HL-60 (cell line): ENCODE measurements at regions not wholly inside any gene's neighbourhood (a gene's known extent, or its start where the extent isn't known, plus 50 kb on each side); places are given as distances from the start of the nearest gene placed in this dataset.
A peak's percentile ranks its signal among the peaks of the same experiment; 100 is the strongest.

Source experiments
- DNase-seq, 2 experiments: peaks; one replicate each; pipeline ENCODE4 v3.0.0-alpha.2; 2010 to 2020; ENCODE audit warnings: low read depth in 1 of 2, low spot score in 1 of 2
- H3K27ac ChIP-seq: fragments of 250-450 bp; sonication (Bioruptor Pico); replicated peaks from 2 replicates; pipeline ENCODE4 v1.5.1; 2020; ENCODE audit warnings: mild to moderate bottlenecking, moderate library complexity
- H3K27me3 ChIP-seq: fragments of 250-450 bp; sonication (Bioruptor Pico); 2 replicates; pipeline ENCODE4 v1.5.1; 2021; ENCODE audit warnings: mild to moderate bottlenecking, moderate library complexity; ENCODE audit not compliant: insufficient read depth, poor library complexity, severe bottlenecking
- H3K4me3 ChIP-seq: replicated peaks from 2 replicates; pipeline ENCODE4 v1.5.1; 2011; ENCODE audit warnings: mild to moderate bottlenecking, control low read depth, low read length; ENCODE audit not compliant: insufficient read depth
- CTCF ChIP-seq: IDR thresholded peaks from one replicate; pipeline ENCODE4 v1.5.1; 2011; ENCODE audit warnings: low read length, control low read depth, inconsistent platforms; ENCODE audit not compliant: insufficient read depth
- GABPA ChIP-seq: IDR thresholded peaks from 2 replicates; pipeline ENCODE4 v1.6.1; 2012; ENCODE audit warnings: low read depth
- POLR2AphosphoS5 ChIP-seq: IDR thresholded peaks from 2 replicates; pipeline ENCODE4 v1.6.1; 2012; ENCODE audit warnings: low read depth
- REST ChIP-seq: IDR thresholded peaks from 2 replicates; pipeline ENCODE4 v1.6.1; 2012; ENCODE audit warnings: low read depth; ENCODE audit not compliant: insufficient replicate concordance
- SPI1 ChIP-seq: IDR thresholded peaks from 2 replicates; pipeline ENCODE4 v1.6.1; 2012; ENCODE audit warnings: low read depth, mild to moderate bottlenecking, borderline replicate concordance

GRCh38 chr2:172230889-172231401 lies 128.2 kb upstream of the DLX2 start:
- Histone ChIP-seq H3K4me3 (no peak overlapping the region), H3K27ac (no peak overlapping the region), H3K27me3 (no peaks in the 10 kb centered on the region)
- TF ChIP-seq GABPA, result no peak
- no peak for TF ChIP-seq CTCF
- no peak for TF ChIP-seq POLR2AphosphoS5
- no peak for TF ChIP-seq SPI1
- TF ChIP-seq REST, result no peak
- DNase-seq, result no peak

- DNase-seq, result no peak
- TF ChIP-seq GABPA, result no peak
- Histone ChIP-seq H3K4me3 (no peak overlapping the region), H3K27me3 (no peaks in the 10 kb centered on the region), H3K27ac (no peak overlapping the region)
Observed at GRCh38 chr2:172231508-172231907, 128.8 kb upstream of the DLX2 start.

GRCh38 chr2:172232708-172233396 lies 130.2 kb upstream of the DLX2 start:
- TF ChIP-seq GABPA (no peak), REST (no peak), POLR2AphosphoS5 (no peak), SPI1 (no peak)
- H3K27me3 ChIP-seq, result no peaks in the 10 kb centered on the region

GRCh38 chr2:172233987-172234715 lies 131.5 kb upstream of the DLX2 start:
- no peak for TF ChIP-seq CTCF
- TF ChIP-seq POLR2AphosphoS5, result no peak
- no peak for TF ChIP-seq GABPA
- no peak for TF ChIP-seq SPI1
- no peak for TF ChIP-seq REST
- H3K27me3 ChIP-seq, result no peaks in the 10 kb centered on the region
- H3K27ac ChIP-seq, result no peak overlapping the region
- DNase-seq, result no peak
- peak overlapping the region; percentile 38 for H3K4me3 ChIP-seq

More at GRCh38 chr2:172232708-172233396, 130.2 kb upstream of the DLX2 start:
- DNase-seq, result no peak
- no peak overlapping the region for H3K4me3 ChIP-seq
- H3K27ac ChIP-seq, result no peak overlapping the region
